ENCODE measurements at regions not wholly inside any gene's neighbourhood (a gene's known extent, or its start where the extent isn't known, plus 50 kb on each side); places are given as distances from the start of the nearest gene placed in this dataset.

- H3K4me3 ChIP-seq (ENCODE audit: low read depth, low read length): no peak overlapping the region
- TF ChIP-seq, protein P1, sequence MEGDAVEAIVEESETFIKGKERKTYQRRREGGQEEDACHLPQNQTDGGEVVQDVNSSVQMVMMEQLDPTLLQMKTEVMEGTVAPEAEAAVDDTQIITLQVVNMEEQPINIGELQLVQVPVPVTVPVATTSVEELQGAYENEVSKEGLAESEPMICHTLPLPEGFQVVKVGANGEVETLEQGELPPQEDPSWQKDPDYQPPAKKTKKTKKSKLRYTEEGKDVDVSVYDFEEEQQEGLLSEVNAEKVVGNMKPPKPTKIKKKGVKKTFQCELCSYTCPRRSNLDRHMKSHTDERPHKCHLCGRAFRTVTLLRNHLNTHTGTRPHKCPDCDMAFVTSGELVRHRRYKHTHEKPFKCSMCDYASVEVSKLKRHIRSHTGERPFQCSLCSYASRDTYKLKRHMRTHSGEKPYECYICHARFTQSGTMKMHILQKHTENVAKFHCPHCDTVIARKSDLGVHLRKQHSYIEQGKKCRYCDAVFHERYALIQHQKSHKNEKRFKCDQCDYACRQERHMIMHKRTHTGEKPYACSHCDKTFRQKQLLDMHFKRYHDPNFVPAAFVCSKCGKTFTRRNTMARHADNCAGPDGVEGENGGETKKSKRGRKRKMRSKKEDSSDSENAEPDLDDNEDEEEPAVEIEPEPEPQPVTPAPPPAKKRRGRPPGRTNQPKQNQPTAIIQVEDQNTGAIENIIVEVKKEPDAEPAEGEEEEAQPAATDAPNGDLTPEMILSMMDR (IDR thresholded peaks at IDR 0.05; ENCODE audit: borderline replicate concordance, insufficient read depth, low read depth, low read length): no peak
Observed at GRCh38 chr13:22316494-22317025, 645.7 kb downstream of the FGF9 start.

- TF ChIP-seq, protein P1 (IDR thresholded peaks at IDR 0.05; ENCODE audit: borderline replicate concordance, insufficient read depth, low read depth, low read length): no peak
- H3K4me3 ChIP-seq (ENCODE audit: low read depth, low read length): no peak overlapping the region
Observed at GRCh38 chr13:22320991-22321390, 650.1 kb downstream of the FGF9 start.

GRCh38 chr13:22325761-22326160 is 654.9 kb downstream of the FGF9 start:
- TF ChIP-seq, protein P1 (IDR thresholded peaks at IDR 0.05; ENCODE audit: borderline replicate concordance, insufficient read depth, low read depth, low read length): no peak
- H3K4me3 ChIP-seq (ENCODE audit: low read depth, low read length): no peak overlapping the region

DNA sequence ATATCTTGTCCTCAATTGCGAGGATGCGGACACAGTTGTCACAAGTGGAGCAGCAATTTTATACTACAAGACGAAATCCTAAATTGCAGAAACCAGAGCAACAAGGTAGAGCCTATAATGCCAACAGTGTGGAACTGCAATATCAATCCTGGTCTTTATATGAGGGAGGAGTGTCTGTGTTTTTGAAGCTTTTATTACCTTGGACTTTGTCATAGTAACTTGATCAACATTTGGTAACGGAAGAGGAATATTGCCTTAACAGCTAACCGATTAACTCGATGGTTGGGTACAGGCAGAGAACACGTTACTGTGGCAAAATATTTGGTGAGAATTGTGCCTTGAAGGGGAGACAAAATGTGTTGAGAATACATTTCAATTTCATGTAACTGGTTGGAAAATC is 661.5 kb downstream of the FGF9 start:
- TF ChIP-seq, protein P1 (IDR thresholded peaks at IDR 0.05; ENCODE audit: borderline replicate concordance, insufficient read depth, low read depth, low read length): no peak
- H3K4me3 ChIP-seq (ENCODE audit: low read depth, low read length): no peak overlapping the region

DNA sequence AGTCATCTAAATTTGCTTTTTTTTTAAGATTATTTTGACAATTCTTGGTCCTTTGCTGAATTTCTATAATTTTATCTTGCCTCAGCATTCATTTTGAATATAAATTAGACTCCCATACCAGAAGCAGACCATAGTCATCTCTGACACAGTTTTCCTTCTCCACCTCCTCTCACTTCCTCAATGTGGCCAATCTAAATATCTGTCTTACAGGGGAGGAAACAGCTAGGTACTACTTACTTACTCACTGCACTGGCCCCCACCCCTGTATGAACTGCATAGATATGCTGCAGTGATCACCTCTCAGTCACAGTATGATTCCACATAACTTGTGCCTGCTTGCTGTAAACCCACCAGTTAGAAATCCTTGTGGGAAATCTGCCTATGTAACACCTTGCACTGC is 665.6 kb downstream of the FGF9 start:
- TF ChIP-seq, protein P1 (IDR thresholded peaks at IDR 0.05; ENCODE audit: borderline replicate concordance, insufficient read depth, low read depth, low read length): no peak

DNA sequence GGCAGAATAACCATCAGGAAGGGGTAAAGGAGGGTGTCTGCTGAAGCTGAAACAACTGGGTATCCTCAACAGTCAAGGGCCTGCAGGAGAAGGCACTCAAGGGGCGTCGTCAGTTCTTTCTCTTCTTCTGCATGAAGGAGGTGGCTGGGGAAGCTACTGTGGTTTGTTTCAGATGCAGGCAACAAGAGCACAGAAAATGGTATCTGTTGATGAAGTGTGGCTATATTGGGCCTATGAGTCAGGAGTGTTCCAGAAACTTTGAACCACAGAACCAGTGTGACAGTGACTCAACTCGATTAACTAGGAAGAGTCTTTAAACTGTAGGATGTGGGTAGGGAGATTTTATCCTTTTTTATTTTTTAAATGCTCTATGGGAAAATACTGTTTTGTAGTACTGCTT is 686.3 kb downstream of the FGF9 start:
- TF ChIP-seq, protein P1 (IDR thresholded peaks at IDR 0.05; ENCODE audit: borderline replicate concordance, insufficient read depth, low read depth, low read length): no peak
- H3K4me3 ChIP-seq (ENCODE audit: low read depth, low read length): no peak overlapping the region

More for the DNA sequence above, 665.6 kb downstream of the FGF9 start:
- H3K4me3 ChIP-seq (ENCODE audit: low read depth, low read length): no peak overlapping the region

GRCh38 chr13:22369090-22369489 is 698.2 kb downstream of the FGF9 start:
- TF ChIP-seq, protein P1 (IDR thresholded peaks at IDR 0.05; ENCODE audit: borderline replicate concordance, insufficient read depth, low read depth, low read length): no peak
- H3K4me3 ChIP-seq (ENCODE audit: low read depth, low read length): no peak overlapping the region

Measured in GM12875 (cell line).